BLaER1 treated with 17β-estradiol and CSF1 and Interleukin-3, amounts not matched to agents 10 nM and 100 nM (cell line): ENCODE measurements at regions not wholly inside any gene's neighbourhood (a gene's known extent, or its start where the extent isn't known, plus 50 kb on each side); places are given as distances from the start of the nearest gene placed in this dataset.

Experiments used
- H3K27ac ChIP-seq, 11 experiments: shearing (Covaris generic); formaldehyde crosslinking; 2 replicates each; pipeline ENCODE4 v1.8.1; 2022
- H3K27me3 ChIP-seq, 11 experiments: shearing (Covaris generic); formaldehyde crosslinking; 2 replicates each; pipeline ENCODE4 v1.8.1; 2022
- H3K36me3 ChIP-seq, 11 experiments: shearing (Covaris generic); formaldehyde crosslinking; 2 replicates each; pipeline ENCODE4 v1.8.1; 2022
- H3K4me1 ChIP-seq, 10 experiments: shearing (Covaris generic); formaldehyde crosslinking; 2 replicates each; pipeline ENCODE4 v1.8.1; 2022
- H3K4me2 ChIP-seq, 11 experiments: shearing (Covaris generic); formaldehyde crosslinking; 2 replicates each; pipeline ENCODE4 v1.8.1; 2022
- H3K4me3 ChIP-seq, 10 experiments: shearing (Covaris generic); formaldehyde crosslinking; 2 replicates each; pipeline ENCODE4 v1.8.1; 2022
- H3K9ac ChIP-seq, 11 experiments: shearing (Covaris generic); formaldehyde crosslinking; 2 replicates each; pipeline ENCODE4 v1.8.1; 2022
- H3K9me3 ChIP-seq, 11 experiments: shearing (Covaris generic); formaldehyde crosslinking; replicated peaks in 1 of 11; 2 replicates each; pipeline ENCODE4 v1.8.1; 2022
- H4K20me1 ChIP-seq, 11 experiments: shearing (Covaris generic); formaldehyde crosslinking; 2 replicates each; pipeline ENCODE4 v1.8.1; 2022
- Cebpa-rat ChIP-seq, 11 experiments: shearing (Covaris generic); IDR thresholded peaks; 2 replicates each; pipeline ENCODE4 v1.8.1; 2022

DNA sequence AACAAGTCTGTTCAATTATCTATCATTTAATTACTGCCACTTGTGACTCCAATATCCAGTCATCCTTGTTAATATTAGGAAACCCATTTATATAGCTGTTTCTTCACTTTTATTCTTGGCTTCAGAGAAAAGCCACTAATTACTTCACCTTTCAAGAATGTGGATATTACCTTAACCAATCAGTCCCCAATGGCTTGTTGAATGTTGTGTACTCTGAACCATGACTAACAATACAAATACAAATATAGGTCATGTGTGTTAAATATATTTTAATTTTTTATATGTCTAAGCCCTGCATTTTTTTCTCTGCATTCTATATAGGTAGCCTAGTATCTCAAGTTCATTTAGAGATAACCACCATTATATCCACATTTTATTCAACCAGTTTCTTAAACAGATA, 1513.4 kb upstream of the AGA start:
- Histone ChIP-seq H3K4me3 (no peak overlapping the region), H3K4me1 (no peaks in the 10 kb centered on the region), H3K27ac (no peak overlapping the region), H3K9ac (no peak overlapping the region), H4K20me1 (no peaks in the 10 kb centered on the region), H3K9me3 (peaks cover 6 to 12% (median 10%) of the 10 kb centered on the region in 11 experiments; a peak in 17 of 22 replicates), H3K36me3 (no peaks in the 10 kb centered on the region), H3K27me3 (no peaks in the 10 kb centered on the region), H3K4me2 (no peak overlapping the region)
- TF ChIP-seq Cebpa-rat (IDR thresholded peaks at IDR 0.05), result no peak

- Histone ChIP-seq H3K4me3 (no peak overlapping the region), H3K27ac (no peak overlapping the region), H4K20me1 (no peaks in the 10 kb centered on the region), H3K36me3 (no peaks in the 10 kb centered on the region), H3K9ac (no peak overlapping the region), H3K4me1 (no peaks in the 10 kb centered on the region), H3K9me3 (peaks cover 3 to 8% (median 6%) of the 10 kb centered on the region in 11 experiments; a peak in 16 of 22 replicates), H3K27me3 (no peaks in the 10 kb centered on the region), H3K4me2 (no peak overlapping the region)
- no peak for TF ChIP-seq Cebpa-rat (IDR thresholded peaks at IDR 0.05)
Measured at GRCh38 chr4:178958725-178959440, 1516.6 kb upstream of the AGA start.

GRCh38 chr4:178963446-178964045, 1521.3 kb upstream of the AGA start:
- no peaks in the 10 kb centered on the region for H4K20me1 ChIP-seq
- H3K27me3 ChIP-seq, result no peaks in the 10 kb centered on the region
- no peak overlapping the region for H3K4me3 ChIP-seq
- no peaks in the 10 kb centered on the region for H3K36me3 ChIP-seq
- H3K4me1 ChIP-seq, result no peaks in the 10 kb centered on the region
- H3K4me2 ChIP-seq, result no peak overlapping the region
- H3K27ac ChIP-seq, result no peak overlapping the region
- no peaks in the 10 kb centered on the region for H3K9me3 ChIP-seq
- TF ChIP-seq Cebpa-rat (IDR thresholded peaks at IDR 0.05), result no peak
- H3K9ac ChIP-seq, result no peak overlapping the region

GRCh38 chr4:178966644-178967043, 1524.4 kb upstream of the AGA start:
- Histone ChIP-seq H3K9ac (no peak overlapping the region), H4K20me1 (no peaks in the 10 kb centered on the region), H3K4me3 (no peak overlapping the region), H3K4me1 (no peaks in the 10 kb centered on the region), H3K27ac (no peak overlapping the region), H3K9me3 (no peaks in the 10 kb centered on the region), H3K36me3 (no peaks in the 10 kb centered on the region), H3K4me2 (no peak overlapping the region), H3K27me3 (no peaks in the 10 kb centered on the region)
- TF ChIP-seq Cebpa-rat (IDR thresholded peaks at IDR 0.05), result no peak

- H4K20me1 ChIP-seq, result no peaks in the 10 kb centered on the region
- H3K4me1 ChIP-seq, result no peaks in the 10 kb centered on the region
- H3K4me3 ChIP-seq, result no peak overlapping the region
- H3K27me3 ChIP-seq, result no peaks in the 10 kb centered on the region
- no peak overlapping the region for H3K9ac ChIP-seq
- no peaks in the 10 kb centered on the region for H3K36me3 ChIP-seq
- no peak overlapping the region for H3K4me2 ChIP-seq
- H3K9me3 ChIP-seq, result no peaks in the 10 kb centered on the region
- no peak for TF ChIP-seq Cebpa-rat (IDR thresholded peaks at IDR 0.05)
- no peak overlapping the region for H3K27ac ChIP-seq
Measured at GRCh38 chr4:178970433-178971140, 1528.3 kb upstream of the AGA start.

DNA sequence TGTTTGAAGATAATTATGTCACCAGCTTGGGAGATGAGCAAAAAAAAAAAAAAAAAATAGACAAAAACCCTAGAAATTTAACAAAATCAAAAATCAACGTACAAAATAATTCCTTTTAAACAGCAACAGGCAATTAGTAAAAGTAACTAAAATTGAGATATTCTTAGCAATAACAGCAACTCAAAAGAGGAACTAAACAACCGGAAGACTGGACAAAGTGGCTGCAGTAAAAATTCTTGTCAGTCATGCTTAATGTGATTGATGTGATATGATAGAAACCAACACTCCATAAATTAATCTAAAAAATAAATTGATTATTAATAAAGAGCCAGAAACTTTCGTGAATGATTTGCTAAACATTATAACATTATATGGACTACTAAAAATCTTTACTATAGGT, 1534.6 kb upstream of the AGA start:
- H3K9ac ChIP-seq, result no peak overlapping the region
- no peak overlapping the region for H3K4me3 ChIP-seq
- TF ChIP-seq Cebpa-rat (IDR thresholded peaks at IDR 0.05), result no peak
- no peak overlapping the region for H3K27ac ChIP-seq
- H3K4me1 ChIP-seq, result peaks cover 4 to 10% (median 5%) of the 10 kb centered on the region in 10 experiments; a peak in 15 of 20 replicates
- peak overlapping the region in 6 of 11 experiments; percentile 21 to 48 (median 34); a peak in 9 of 22 replicates for H3K4me2 ChIP-seq
- no peaks in the 10 kb centered on the region for H3K36me3 ChIP-seq
- H3K9me3 ChIP-seq, result no peaks in the 10 kb centered on the region
- H3K27me3 ChIP-seq, result no peaks in the 10 kb centered on the region
- no peaks in the 10 kb centered on the region for H4K20me1 ChIP-seq

DNA sequence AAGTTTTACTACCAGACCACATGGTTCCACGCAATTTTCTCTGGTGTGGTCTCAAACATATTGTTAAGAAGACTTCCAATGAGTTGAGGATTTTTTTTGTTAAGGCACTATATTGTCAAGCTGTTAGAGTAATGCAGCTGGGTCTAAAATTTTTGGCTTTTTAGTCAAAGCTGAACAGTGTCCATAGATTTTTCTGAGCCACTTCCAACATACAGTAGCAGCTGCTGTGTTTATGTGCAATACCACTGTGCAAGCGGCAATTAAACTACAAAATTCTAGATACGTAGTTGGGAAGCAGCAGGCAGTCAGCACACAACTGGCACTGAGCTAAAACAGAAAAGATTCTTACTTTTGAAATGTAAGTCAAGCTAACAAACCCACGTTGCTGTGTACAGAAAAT, 1551.1 kb upstream of the AGA start:
- Histone ChIP-seq H3K4me3 (no peak overlapping the region), H3K4me2 (no peak overlapping the region), H3K27me3 (no peaks in the 10 kb centered on the region)

DNA sequence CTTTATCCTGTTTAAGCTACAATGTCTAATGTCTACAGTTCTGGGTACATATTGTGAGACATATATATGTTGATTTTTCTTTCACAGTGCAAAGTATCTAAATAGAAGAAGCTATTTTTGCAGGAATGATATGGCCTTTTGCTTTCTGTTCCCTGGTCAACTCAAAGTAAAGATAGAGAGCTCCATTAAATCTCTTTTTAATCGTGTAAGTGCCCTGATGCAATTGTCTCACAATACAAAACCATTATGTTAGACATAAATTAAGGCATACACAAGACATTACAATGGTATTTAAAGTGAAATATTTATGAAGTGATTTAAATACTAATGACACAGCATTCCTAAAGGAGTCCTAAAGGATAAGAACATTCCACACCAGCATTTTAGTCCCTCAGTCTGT, 1559.7 kb upstream of the AGA start:
- Histone ChIP-seq H3K9me3 (no peaks in the 10 kb centered on the region), H3K4me1 (no peaks in the 10 kb centered on the region), H3K27me3 (no peaks in the 10 kb centered on the region), H3K9ac (no peak overlapping the region), H3K4me3 (no peak overlapping the region), H4K20me1 (no peaks in the 10 kb centered on the region), H3K36me3 (no peaks in the 10 kb centered on the region), H3K4me2 (no peak overlapping the region), H3K27ac (no peak overlapping the region)
- no peak for TF ChIP-seq Cebpa-rat (IDR thresholded peaks at IDR 0.05)

More for the DNA sequence above, 1551.1 kb upstream of the AGA start:
- no peaks in the 10 kb centered on the region for H3K4me1 ChIP-seq
- no peak overlapping the region for H3K9ac ChIP-seq
- no peaks in the 10 kb centered on the region for H3K9me3 ChIP-seq
- no peaks in the 10 kb centered on the region for H3K36me3 ChIP-seq
- no peak for TF ChIP-seq Cebpa-rat (IDR thresholded peaks at IDR 0.05)
- no peaks in the 10 kb centered on the region for H4K20me1 ChIP-seq
- H3K27ac ChIP-seq, result no peak overlapping the region

DNA sequence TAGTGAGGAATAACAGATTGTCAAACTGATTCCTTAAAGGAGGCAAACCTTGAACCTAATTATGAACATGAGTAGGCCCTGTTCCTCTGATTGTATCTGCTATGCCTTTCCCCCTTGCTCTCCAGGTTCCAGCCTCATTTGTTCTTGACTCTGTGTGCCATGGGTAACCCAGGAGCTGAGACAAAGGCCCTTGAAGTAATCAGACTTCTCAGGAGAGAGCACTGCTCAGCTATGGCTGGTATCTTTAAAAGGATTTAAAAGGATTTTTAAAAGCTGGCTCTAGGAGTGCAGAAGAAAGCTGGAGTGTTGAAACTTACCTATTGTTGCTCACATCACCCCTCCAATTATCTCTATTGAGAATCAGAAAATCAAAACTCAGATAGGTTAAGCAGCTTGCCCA, 1565.5 kb upstream of the AGA start:
- Histone ChIP-seq H3K4me1 (no peaks in the 10 kb centered on the region), H3K9me3 (no peaks in the 10 kb centered on the region), H3K27ac (no peak overlapping the region), H3K9ac (no peak overlapping the region), H3K36me3 (no peaks in the 10 kb centered on the region), H3K27me3 (no peaks in the 10 kb centered on the region), H4K20me1 (no peaks in the 10 kb centered on the region), H3K4me2 (no peak overlapping the region), H3K4me3 (no peak overlapping the region)
- no peak for TF ChIP-seq Cebpa-rat (IDR thresholded peaks at IDR 0.05)
